ENCODE measurements at regions not wholly inside any gene's neighbourhood (a gene's known extent, or its start where the extent isn't known, plus 50 kb on each side); places are given as distances from the start of the nearest gene placed in this dataset.

DNA sequence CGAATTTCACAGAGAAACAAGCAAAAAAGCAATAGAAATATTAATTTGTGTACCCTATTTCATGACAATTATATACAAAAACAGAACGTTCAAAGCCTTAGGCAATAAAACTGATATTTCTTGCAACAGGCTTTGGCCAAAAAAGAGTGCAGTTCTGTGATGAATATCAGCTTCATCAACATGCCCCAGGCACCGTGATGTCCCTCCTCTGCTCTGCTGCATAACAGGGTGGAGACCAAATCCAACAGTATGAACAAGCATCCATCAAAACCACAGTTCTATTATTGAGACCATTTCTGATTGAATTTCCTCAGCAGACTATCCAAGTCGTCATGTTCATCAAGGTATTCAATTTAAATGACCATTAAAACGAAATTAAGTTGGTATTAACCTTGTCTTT, 722.6 kb upstream of the NRSN1 start:
- TF ChIP-seq, protein P1, sequence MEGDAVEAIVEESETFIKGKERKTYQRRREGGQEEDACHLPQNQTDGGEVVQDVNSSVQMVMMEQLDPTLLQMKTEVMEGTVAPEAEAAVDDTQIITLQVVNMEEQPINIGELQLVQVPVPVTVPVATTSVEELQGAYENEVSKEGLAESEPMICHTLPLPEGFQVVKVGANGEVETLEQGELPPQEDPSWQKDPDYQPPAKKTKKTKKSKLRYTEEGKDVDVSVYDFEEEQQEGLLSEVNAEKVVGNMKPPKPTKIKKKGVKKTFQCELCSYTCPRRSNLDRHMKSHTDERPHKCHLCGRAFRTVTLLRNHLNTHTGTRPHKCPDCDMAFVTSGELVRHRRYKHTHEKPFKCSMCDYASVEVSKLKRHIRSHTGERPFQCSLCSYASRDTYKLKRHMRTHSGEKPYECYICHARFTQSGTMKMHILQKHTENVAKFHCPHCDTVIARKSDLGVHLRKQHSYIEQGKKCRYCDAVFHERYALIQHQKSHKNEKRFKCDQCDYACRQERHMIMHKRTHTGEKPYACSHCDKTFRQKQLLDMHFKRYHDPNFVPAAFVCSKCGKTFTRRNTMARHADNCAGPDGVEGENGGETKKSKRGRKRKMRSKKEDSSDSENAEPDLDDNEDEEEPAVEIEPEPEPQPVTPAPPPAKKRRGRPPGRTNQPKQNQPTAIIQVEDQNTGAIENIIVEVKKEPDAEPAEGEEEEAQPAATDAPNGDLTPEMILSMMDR (IDR thresholded peaks at IDR 0.05): no peak
- no peak for TF ChIP-seq POLR2A (IDR thresholded peaks at IDR 0.05)
- no peak for TF ChIP-seq POLR2AphosphoS5 (IDR thresholded peaks at IDR 0.05)
- no peak for TF ChIP-seq EP300 (IDR thresholded peaks at IDR 0.05; ENCODE audit: low read depth)

Data from transverse colon (tissue), 4 donors.